ENCODE measurements at regions not wholly inside any gene's neighbourhood (a gene's known extent, or its start where the extent isn't known, plus 50 kb on each side); places are given as distances from the start of the nearest gene placed in this dataset.

- no peak for TF ChIP-seq POLR2A (IDR thresholded peaks at IDR 0.05)
- TF ChIP-seq, protein P1, sequence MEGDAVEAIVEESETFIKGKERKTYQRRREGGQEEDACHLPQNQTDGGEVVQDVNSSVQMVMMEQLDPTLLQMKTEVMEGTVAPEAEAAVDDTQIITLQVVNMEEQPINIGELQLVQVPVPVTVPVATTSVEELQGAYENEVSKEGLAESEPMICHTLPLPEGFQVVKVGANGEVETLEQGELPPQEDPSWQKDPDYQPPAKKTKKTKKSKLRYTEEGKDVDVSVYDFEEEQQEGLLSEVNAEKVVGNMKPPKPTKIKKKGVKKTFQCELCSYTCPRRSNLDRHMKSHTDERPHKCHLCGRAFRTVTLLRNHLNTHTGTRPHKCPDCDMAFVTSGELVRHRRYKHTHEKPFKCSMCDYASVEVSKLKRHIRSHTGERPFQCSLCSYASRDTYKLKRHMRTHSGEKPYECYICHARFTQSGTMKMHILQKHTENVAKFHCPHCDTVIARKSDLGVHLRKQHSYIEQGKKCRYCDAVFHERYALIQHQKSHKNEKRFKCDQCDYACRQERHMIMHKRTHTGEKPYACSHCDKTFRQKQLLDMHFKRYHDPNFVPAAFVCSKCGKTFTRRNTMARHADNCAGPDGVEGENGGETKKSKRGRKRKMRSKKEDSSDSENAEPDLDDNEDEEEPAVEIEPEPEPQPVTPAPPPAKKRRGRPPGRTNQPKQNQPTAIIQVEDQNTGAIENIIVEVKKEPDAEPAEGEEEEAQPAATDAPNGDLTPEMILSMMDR (IDR thresholded peaks at IDR 0.05), result no peak
These were observed 176.7 kb downstream of the DACT1 start for GRCh38 chr14:58814466-58814865.
